ENCODE measurements at regions not wholly inside any gene's neighbourhood (a gene's known extent, or its start where the extent isn't known, plus 50 kb on each side); places are given as distances from the start of the nearest gene placed in this dataset.

GRCh38 chr17:72299100-72299499 is 178.3 kb downstream of the SOX9 start:
- Mint-ChIP-seq H3K27me3 (no peaks in the 10 kb centered on the region), H3K9me3 (no peaks in the 10 kb centered on the region), H3K36me3 (ENCODE audit: insufficient read depth) (no peaks in the 10 kb centered on the region), H3K27ac (ENCODE audit: low read depth) (no peak overlapping the region), H3K4me1 (no peaks in the 10 kb centered on the region), H3K4me3 (no peak overlapping the region)
- no peak for DNase-seq (ENCODE audit: low spot score in 2 of 2)
- ATAC-seq (replicated peaks; ENCODE audit: extremely low read depth, poor library complexity, severe bottlenecking) = no peak

GRCh38 chr17:72299592-72299991 is 178.8 kb downstream of the SOX9 start:
- DNase-seq (ENCODE audit: low spot score in 2 of 2) (no peak), ATAC-seq (replicated peaks; ENCODE audit: extremely low read depth, poor library complexity, severe bottlenecking) (no peak)
- H3K4me1 Mint-ChIP-seq = no peaks in the 10 kb centered on the region
- H3K27ac Mint-ChIP-seq (ENCODE audit: low read depth) = no peak overlapping the region
- H3K27me3 Mint-ChIP-seq = no peaks in the 10 kb centered on the region
- H3K9me3 Mint-ChIP-seq = no peaks in the 10 kb centered on the region
- no peak overlapping the region for H3K4me3 Mint-ChIP-seq
- no peaks in the 10 kb centered on the region for H3K36me3 Mint-ChIP-seq (ENCODE audit: insufficient read depth)

GRCh38 chr17:72301887-72302286 is 181.1 kb downstream of the SOX9 start:
- Mint-ChIP-seq H3K27ac (ENCODE audit: low read depth) (no peak overlapping the region), H3K4me1 (no peaks in the 10 kb centered on the region), H3K9me3 (no peaks in the 10 kb centered on the region), H3K36me3 (ENCODE audit: insufficient read depth) (no peaks in the 10 kb centered on the region), H3K4me3 (no peak overlapping the region), H3K27me3 (no peaks in the 10 kb centered on the region)
- DNase-seq (ENCODE audit: low spot score in 2 of 2) (no peak), ATAC-seq (replicated peaks; ENCODE audit: extremely low read depth, poor library complexity, severe bottlenecking) (no peak)

- H3K9me3 Mint-ChIP-seq = no peaks in the 10 kb centered on the region
- H3K4me3 Mint-ChIP-seq = no peak overlapping the region
- no peaks in the 10 kb centered on the region for H3K27me3 Mint-ChIP-seq
Observed at GRCh38 chr17:72302735-72303134, 181.9 kb downstream of the SOX9 start.

GRCh38 chr17:72303787-72304733 is 183.2 kb downstream of the SOX9 start:
- H3K36me3 Mint-ChIP-seq (ENCODE audit: insufficient read depth) = no peaks in the 10 kb centered on the region
- H3K27me3 Mint-ChIP-seq = no peaks in the 10 kb centered on the region
- no peaks in the 10 kb centered on the region for H3K4me1 Mint-ChIP-seq
- no peak overlapping the region for H3K27ac Mint-ChIP-seq (ENCODE audit: low read depth)
- no peak for ATAC-seq (replicated peaks; ENCODE audit: extremely low read depth, poor library complexity, severe bottlenecking)
- no peaks in the 10 kb centered on the region for H3K9me3 Mint-ChIP-seq
- no peak overlapping the region for H3K4me3 Mint-ChIP-seq
- no peak for DNase-seq (ENCODE audit: low spot score in 2 of 2)

More at GRCh38 chr17:72302735-72303134, 181.9 kb downstream of the SOX9 start:
- Mint-ChIP-seq H3K36me3 (ENCODE audit: insufficient read depth) (no peaks in the 10 kb centered on the region), H3K27ac (ENCODE audit: low read depth) (no peak overlapping the region), H3K4me1 (no peaks in the 10 kb centered on the region)
- ATAC-seq (replicated peaks; ENCODE audit: extremely low read depth, poor library complexity, severe bottlenecking) (no peak), DNase-seq (ENCODE audit: low spot score in 2 of 2) (no peak)

- H3K9me3 Mint-ChIP-seq = no peaks in the 10 kb centered on the region
- no peaks in the 10 kb centered on the region for H3K27me3 Mint-ChIP-seq
- H3K4me1 Mint-ChIP-seq = no peaks in the 10 kb centered on the region
- DNase-seq (ENCODE audit: low spot score in 2 of 2) (no peak), ATAC-seq (replicated peaks; ENCODE audit: extremely low read depth, poor library complexity, severe bottlenecking) (no peak)
- no peak overlapping the region for H3K4me3 Mint-ChIP-seq
- H3K36me3 Mint-ChIP-seq (ENCODE audit: insufficient read depth) = no peaks in the 10 kb centered on the region
- H3K27ac Mint-ChIP-seq (ENCODE audit: low read depth) = no peak overlapping the region
Observed at GRCh38 chr17:72304859-72305258, 184.0 kb downstream of the SOX9 start.

GRCh38 chr17:72305472-72305871 is 184.7 kb downstream of the SOX9 start:
- H3K9me3 Mint-ChIP-seq = no peaks in the 10 kb centered on the region
- DNase-seq (ENCODE audit: low spot score in 2 of 2) = no peak

GRCh38 chr17:72306037-72306436 is 185.2 kb downstream of the SOX9 start:
- DNase-seq (ENCODE audit: low spot score in 2 of 2) (no peak), ATAC-seq (replicated peaks; ENCODE audit: extremely low read depth, poor library complexity, severe bottlenecking) (no peak)
- Mint-ChIP-seq H3K4me1 (no peaks in the 10 kb centered on the region), H3K4me3 (no peak overlapping the region), H3K36me3 (ENCODE audit: insufficient read depth) (no peaks in the 10 kb centered on the region), H3K9me3 (no peaks in the 10 kb centered on the region), H3K27me3 (no peaks in the 10 kb centered on the region), H3K27ac (ENCODE audit: low read depth) (no peak overlapping the region)

More at GRCh38 chr17:72305472-72305871, 184.7 kb downstream of the SOX9 start:
- H3K27ac Mint-ChIP-seq (ENCODE audit: low read depth) = no peak overlapping the region
- H3K36me3 Mint-ChIP-seq (ENCODE audit: insufficient read depth) = no peaks in the 10 kb centered on the region
- H3K27me3 Mint-ChIP-seq = no peaks in the 10 kb centered on the region
- no peak overlapping the region for H3K4me3 Mint-ChIP-seq
- no peak for ATAC-seq (replicated peaks; ENCODE audit: extremely low read depth, poor library complexity, severe bottlenecking)
- no peaks in the 10 kb centered on the region for H3K4me1 Mint-ChIP-seq

- H3K4me3 Mint-ChIP-seq = no peak overlapping the region
- no peak for ATAC-seq (replicated peaks; ENCODE audit: extremely low read depth, poor library complexity, severe bottlenecking)
Observed at GRCh38 chr17:72307836-72308235, 187.0 kb downstream of the SOX9 start.

GRCh38 chr17:72308744-72309385 is 188.0 kb downstream of the SOX9 start:
- no peaks in the 10 kb centered on the region for H3K4me1 Mint-ChIP-seq
- DNase-seq (ENCODE audit: low spot score in 2 of 2) (no peak), ATAC-seq (replicated peaks; ENCODE audit: extremely low read depth, poor library complexity, severe bottlenecking) (no peak)
- no peaks in the 10 kb centered on the region for H3K9me3 Mint-ChIP-seq
- no peaks in the 10 kb centered on the region for H3K27me3 Mint-ChIP-seq
- H3K36me3 Mint-ChIP-seq (ENCODE audit: insufficient read depth) = no peaks in the 10 kb centered on the region
- no peak overlapping the region for H3K4me3 Mint-ChIP-seq
- no peak overlapping the region for H3K27ac Mint-ChIP-seq (ENCODE audit: low read depth)

More at GRCh38 chr17:72307836-72308235, 187.0 kb downstream of the SOX9 start:
- no peak for DNase-seq (ENCODE audit: low spot score in 2 of 2)
- H3K27me3 Mint-ChIP-seq = no peaks in the 10 kb centered on the region
- no peak overlapping the region for H3K27ac Mint-ChIP-seq (ENCODE audit: low read depth)
- H3K9me3 Mint-ChIP-seq = no peaks in the 10 kb centered on the region
- no peaks in the 10 kb centered on the region for H3K36me3 Mint-ChIP-seq (ENCODE audit: insufficient read depth)
- H3K4me1 Mint-ChIP-seq = no peaks in the 10 kb centered on the region

- H3K4me1 Mint-ChIP-seq = no peaks in the 10 kb centered on the region
- ATAC-seq (replicated peaks; ENCODE audit: extremely low read depth, poor library complexity, severe bottlenecking) (no peak), DNase-seq (ENCODE audit: low spot score in 2 of 2) (no peak)
- H3K27ac Mint-ChIP-seq (ENCODE audit: low read depth) = no peak overlapping the region
- no peaks in the 10 kb centered on the region for H3K27me3 Mint-ChIP-seq
- H3K4me3 Mint-ChIP-seq = no peak overlapping the region
- no peaks in the 10 kb centered on the region for H3K36me3 Mint-ChIP-seq (ENCODE audit: insufficient read depth)
- no peaks in the 10 kb centered on the region for H3K9me3 Mint-ChIP-seq
Observed at GRCh38 chr17:72311004-72311403, 190.2 kb downstream of the SOX9 start.

GRCh38 chr17:72315122-72315913 is 194.5 kb downstream of the SOX9 start:
- ATAC-seq (replicated peaks; ENCODE audit: extremely low read depth, poor library complexity, severe bottlenecking) (no peak), DNase-seq (ENCODE audit: low spot score in 2 of 2) (no peak)
- Mint-ChIP-seq H3K27ac (ENCODE audit: low read depth) (no peak overlapping the region), H3K36me3 (ENCODE audit: insufficient read depth) (no peaks in the 10 kb centered on the region), H3K4me3 (no peak overlapping the region), H3K27me3 (peaks cover 3% of the 10 kb centered on the region), H3K4me1 (no peaks in the 10 kb centered on the region), H3K9me3 (peaks cover 1% of the 10 kb centered on the region)

Data from central memory CD8-positive, alpha-beta T cell (primary cell).